H1 (cell line): ENCODE measurements at regions not wholly inside any gene's neighbourhood (a gene's known extent, or its start where the extent isn't known, plus 50 kb on each side); places are given as distances from the start of the nearest gene placed in this dataset.
"Not testable (repeated sequence)": the region's sequence is repeated elsewhere in the genome, so short reads cannot be mapped to it uniquely, and the experiment has no call there.

Experiments used
- CTCF ChIA-PET: fragments of 300-600 bp; sonication (Branson Sonifier 250); formaldehyde crosslinking; loops from one replicate; lab custom pipeline; 2021; ENCODE audit not compliant: partially characterized antibody; lab: Charles Lee
- POLR2A ChIA-PET: fragments of 300-600 bp; sonication (Branson Sonifier 250); formaldehyde crosslinking; loops from one replicate; lab custom pipeline; 2021; ENCODE audit warnings: inconsistent platforms; ENCODE audit not compliant: partially characterized antibody; lab: Charles Lee
- DNase-seq, 2 experiments: peaks; one replicate each; pipeline versions ENCODE4 v3.0.0 to v3.0.0-alpha.2; 2010 to 2022; ENCODE audit warnings: low spot score in 2 of 2, low read depth in 1 of 2, mixed read lengths in 1 of 2
- FAIRE-seq: peaks from 2 replicates; lab custom pipeline; 2011; peaks lifted over from hg19 to GRCh38; lab: Jason Lieb, UNC
- H2AFZ ChIP-seq: 2 replicates; pipeline ENCODE4 v1.8.1; 2012; ENCODE audit warnings: low read length, inconsistent platforms
- H2AK5ac ChIP-seq: 2 replicates; pipeline ENCODE4 v1.6.1; 2013; ENCODE audit warnings: low read depth, low read length
- H2BK120ac ChIP-seq: replicated peaks from 2 replicates; pipeline ENCODE3; 2013; ENCODE audit warnings: low read depth, low read length, inconsistent platforms
- H2BK12ac ChIP-seq: 2 replicates; pipeline ENCODE4 v1.6.1; 2013; ENCODE audit warnings: low read depth, low read length
- H2BK15ac ChIP-seq: 2 replicates; pipeline ENCODE4 v1.6.1; 2013; ENCODE audit warnings: low read length
- H2BK20ac ChIP-seq: 2 replicates; pipeline ENCODE4 v1.6.1; 2013; ENCODE audit warnings: low read length
- H2BK5ac ChIP-seq: 2 replicates; pipeline ENCODE4 v1.6.1; 2013; ENCODE audit warnings: low read depth, low read length
- H3K14ac ChIP-seq: 2 replicates; pipeline ENCODE4 v1.6.1; 2013; ENCODE audit warnings: inconsistent platforms; ENCODE audit not compliant: insufficient read length
- H3K18ac ChIP-seq: 2 replicates; pipeline ENCODE4 v1.6.1; 2013; ENCODE audit warnings: low read length; ENCODE audit errors: extremely low read depth
- H3K23ac ChIP-seq: 2 replicates; pipeline ENCODE4 v1.6.1; 2013; ENCODE audit warnings: inconsistent platforms; ENCODE audit not compliant: insufficient read length
- H3K23me2 ChIP-seq: 2 replicates; pipeline ENCODE4 v1.6.1; 2013; ENCODE audit warnings: low read depth, low read length
- H3K27ac ChIP-seq: 2 replicates; pipeline ENCODE4 v1.6.1; 2011; ENCODE audit warnings: low read depth, low read length, inconsistent platforms
- H3K27me3 ChIP-seq, 4 experiments: replicated peaks in 1 of 4; 1 replicate in 1 of 4; 2 replicates in 3 of 4; pipeline versions ENCODE4 v1.6.1 to v1.8.1; 2011 to 2013; ENCODE audit warnings: low read length in 3 of 4, mild to moderate bottlenecking in 3 of 4, inconsistent platforms in 2 of 4, mixed read lengths in 2 of 4, moderate library complexity in 1 of 4; ENCODE audit not compliant: control insufficient read depth in 3 of 4, insufficient read depth in 3 of 4; ENCODE audit errors: extremely low read depth in 1 of 4
- H3K36me3 ChIP-seq, 4 experiments: 2 replicates each; pipeline versions ENCODE4 v1.6.1 to v1.8.1; 2011 to 2013; ENCODE audit warnings: mild to moderate bottlenecking in 4 of 4, low read length in 3 of 4, moderate library complexity in 2 of 4, control low read depth in 1 of 4, inconsistent platforms in 1 of 4; ENCODE audit not compliant: insufficient read depth in 4 of 4, control insufficient read depth in 2 of 4
- H3K4ac ChIP-seq: replicated peaks from 2 replicates; pipeline ENCODE3; 2013; ENCODE audit warnings: low read length, low read depth, mixed read lengths, inconsistent platforms; ENCODE audit not compliant: insufficient read length
- H3K4me1 ChIP-seq, 4 experiments: replicated peaks in 1 of 4; 1 replicate in 1 of 4; 2 replicates in 3 of 4; pipeline versions ENCODE4 v1.6.1 to v1.8.1; 2011 to 2013; ENCODE audit warnings: low read length in 3 of 4, inconsistent platforms in 2 of 4, mixed read lengths in 1 of 4; ENCODE audit not compliant: insufficient read depth in 4 of 4, control insufficient read depth in 3 of 4
- H3K4me2 ChIP-seq, 2 experiments: 2 replicates each; pipeline versions ENCODE4 v1.6.1 to v1.8.1; 2011 to 2013; ENCODE audit warnings: low read depth in 2 of 2, low read length in 2 of 2, control low read depth in 1 of 2, inconsistent platforms in 1 of 2, mild to moderate bottlenecking in 1 of 2; ENCODE audit not compliant: insufficient read depth in 1 of 2
- H3K4me3 ChIP-seq, 4 experiments: fragments of 200-600, 300-600 bp in 1 of 4; sonication (generic), shearing (Covaris generic), sonication (Bioruptor Twin) in 1 of 4; 2 replicates each; pipeline versions ENCODE4 v1.5.1 to v1.8.1; 2011 to 2016; ENCODE audit warnings: low read length in 4 of 4, low read depth in 3 of 4, control low read depth in 2 of 4, inconsistent platforms in 2 of 4, mild to moderate bottlenecking in 2 of 4, mixed read lengths in 1 of 4, moderate library complexity in 1 of 4; ENCODE audit not compliant: insufficient read depth in 2 of 4; ENCODE audit errors: extremely low read depth in 1 of 4
- H3K56ac ChIP-seq: replicated peaks from 2 replicates; pipeline ENCODE3; 2013; ENCODE audit warnings: low read depth, mild to moderate bottlenecking, mixed read lengths, low read length, inconsistent platforms; ENCODE audit not compliant: insufficient read length
- H3K79me1 ChIP-seq: 2 replicates; pipeline ENCODE4 v1.6.1; 2013; ENCODE audit warnings: low read depth, low read length, control low read depth
- H3K79me2 ChIP-seq, 2 experiments: 2 replicates each; pipeline versions ENCODE4 v1.6.1 to v1.8.1; 2012 to 2013; ENCODE audit warnings: low read length in 2 of 2, mild to moderate bottlenecking in 2 of 2, inconsistent platforms in 1 of 2; ENCODE audit not compliant: insufficient read depth in 2 of 2, control insufficient read depth in 1 of 2
- H3K9ac ChIP-seq, 4 experiments: replicated peaks in 1 of 4; 1 replicate in 1 of 4; 2 replicates in 3 of 4; pipeline versions ENCODE4 v1.6.1 to v1.8.1; 2011 to 2013; ENCODE audit warnings: low read depth in 3 of 4, low read length in 3 of 4, control low read depth in 2 of 4, mild to moderate bottlenecking in 2 of 4, moderate library complexity in 2 of 4, inconsistent platforms in 1 of 4; ENCODE audit errors: extremely low read depth in 1 of 4
- H3K9me3 ChIP-seq, 2 experiments: 2 replicates each; pipeline versions ENCODE4 v1.6.1 to v1.8.1; 2012 to 2013; ENCODE audit warnings: mild to moderate bottlenecking in 2 of 2, moderate library complexity in 2 of 2, control low read depth in 1 of 2, inconsistent platforms in 1 of 2, low read depth in 1 of 2, low read length in 1 of 2, mixed read lengths in 1 of 2; ENCODE audit not compliant: insufficient read depth in 2 of 2
- H4K20me1 ChIP-seq, 2 experiments: replicated peaks in 1 of 2; 2 replicates each; pipeline versions ENCODE3 to v1.8.1; 2011 to 2013; ENCODE audit warnings: inconsistent platforms in 2 of 2, low read length in 2 of 2, mild to moderate bottlenecking in 1 of 2; ENCODE audit not compliant: insufficient read depth in 2 of 2, control insufficient read depth in 1 of 2
- H4K5ac ChIP-seq: 2 replicates; pipeline ENCODE4 v1.6.1; 2013; ENCODE audit warnings: low read length, low read depth, mixed read lengths, inconsistent platforms; ENCODE audit not compliant: insufficient read length
- H4K8ac ChIP-seq: 2 replicates; pipeline ENCODE4 v1.8.0; 2013; ENCODE audit warnings: mild to moderate bottlenecking, moderate library complexity, low read length, inconsistent platforms; ENCODE audit not compliant: insufficient read depth; ENCODE audit errors: extremely low read depth
- H4K91ac ChIP-seq: replicated peaks from 2 replicates; pipeline ENCODE3; 2013; ENCODE audit warnings: low read length, mixed read lengths, inconsistent platforms; ENCODE audit not compliant: insufficient read length
- WGBS, 2 experiments: shearing (Covaris generic) in 1 of 2; methylation state at CpG; one replicate each; pipeline versions ENCODE4 v1.1.6 to v1.1.7; 2013 to 2015; ENCODE audit warnings: low lambda C conversion rate in 2 of 2, mixed read lengths in 2 of 2, inconsistent platforms in 1 of 2, low coverage in 1 of 2, missing lambda C conversion rate in 1 of 2; ENCODE audit not compliant: insufficient replicate concordance in 2 of 2, insufficient coverage in 1 of 2, insufficient read length in 1 of 2; ENCODE audit errors: extremely low coverage in 1 of 2, missing lambda C conversion rate in 1 of 2; 5-methylcytosine and 5-hydroxymethylcytosine counted together

GRCh38 chr5:67722582-67722981, 493.0 kb upstream of the PIK3R1 start:
- H3K79me1 ChIP-seq, H4K20me1 ChIP-seq, H3K4ac ChIP-seq, FAIRE-seq, H2BK20ac ChIP-seq, H3K9me3 ChIP-seq, DNase-seq, H3K18ac ChIP-seq, H3K27me3 ChIP-seq, H3K23ac ChIP-seq, CTCF ChIA-PET, H2AFZ ChIP-seq, H3K56ac ChIP-seq, H2BK5ac ChIP-seq, H3K27ac ChIP-seq, H4K91ac ChIP-seq, H3K9ac ChIP-seq, H3K4me3 ChIP-seq, H2BK120ac ChIP-seq, H2BK12ac ChIP-seq, H3K36me3 ChIP-seq, H4K5ac ChIP-seq, H3K23me2 ChIP-seq, H3K14ac ChIP-seq, H3K4me1 ChIP-seq, H2AK5ac ChIP-seq, POLR2A ChIA-PET, H4K8ac ChIP-seq, H3K4me2 ChIP-seq, H2BK15ac ChIP-seq, H3K79me2 ChIP-seq: not testable (repeated sequence)
- 95% methylated on average over 2 of the region's 2 CpGs; no CpG with 5 or more reads in 1 of the 2 experiments for WGBS, 2 experiments
